ENCODE measurements at regions not wholly inside any gene's neighbourhood (a gene's known extent, or its start where the extent isn't known, plus 50 kb on each side); places are given as distances from the start of the nearest gene placed in this dataset.

DNA sequence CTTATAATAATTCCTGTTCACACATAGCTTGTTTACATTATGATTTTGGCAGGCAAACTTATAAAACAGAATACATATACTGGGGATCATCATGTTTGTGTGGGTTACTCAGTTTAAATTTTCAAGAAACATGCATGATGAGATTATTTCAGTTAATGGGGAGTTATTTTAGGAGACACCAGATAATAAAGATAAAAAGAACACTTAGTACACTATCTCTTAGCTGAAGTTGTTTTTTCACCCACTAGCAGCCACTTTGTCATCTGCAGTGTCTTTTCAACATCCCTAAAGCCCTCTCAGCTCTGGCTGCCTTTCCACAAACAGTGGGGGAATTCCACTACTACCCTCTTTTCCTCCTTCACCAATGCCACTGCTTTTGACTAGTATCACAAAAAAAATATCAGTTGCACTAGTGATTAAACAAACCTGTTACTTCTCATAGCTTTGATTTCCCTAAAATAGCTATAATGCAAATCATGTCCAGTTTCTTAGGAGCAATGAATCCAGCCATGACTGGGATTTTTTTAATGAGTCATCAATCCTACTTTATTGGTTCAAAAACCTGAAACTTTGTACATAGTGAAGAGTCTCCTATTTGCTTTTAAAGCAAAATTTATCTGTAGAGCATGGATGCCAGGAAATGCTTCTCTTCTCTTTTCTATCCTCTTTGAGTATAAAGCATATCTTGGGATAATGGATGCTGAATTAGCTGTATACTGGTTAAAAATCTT lies 156.7 kb upstream of the TFPI start:
- intact Hi-C loops (cut with DNase I; ENCODE audit: low total_unique reads) = no loop called here
- TF ChIP-seq CTCF (IDR thresholded peaks at IDR 0.05) = no peak
- TF ChIP-seq POLR2A (IDR thresholded peaks at IDR 0.05) = no peak
- TF ChIP-seq POLR2AphosphoS5 (IDR thresholded peaks at IDR 0.05) = no peak

GRCh38 chr2:187715590-187715989 lies 161.4 kb upstream of the TFPI start:
- intact Hi-C loops (cut with DNase I; ENCODE audit: low total_unique reads) = no loop called here
- TF ChIP-seq EP300 (IDR thresholded peaks at IDR 0.05) (no peak), POLR2AphosphoS5 (IDR thresholded peaks at IDR 0.05) (no peak), POLR2A (IDR thresholded peaks at IDR 0.05) (no peak), CTCF (IDR thresholded peaks at IDR 0.05) (no peak)
- no peak overlapping the region for H3K27ac ChIP-seq
- H3K4me3 ChIP-seq = no peak overlapping the region
- H3K4me1 ChIP-seq = no peaks in the 10 kb centered on the region
- H3K36me3 ChIP-seq = no peaks in the 10 kb centered on the region
- no peak for DNase-seq
- H3K27me3 ChIP-seq = no peaks in the 10 kb centered on the region
- no peaks in the 10 kb centered on the region for H3K9me3 ChIP-seq

More for the DNA sequence above, 156.7 kb upstream of the TFPI start:
- H3K27ac ChIP-seq = no peak overlapping the region
- no peaks in the 10 kb centered on the region for H3K36me3 ChIP-seq
- H3K9me3 ChIP-seq = no peaks in the 10 kb centered on the region
- no peak overlapping the region for H3K4me3 ChIP-seq
- H3K4me1 ChIP-seq = no peaks in the 10 kb centered on the region
- no peak for DNase-seq
- H3K27me3 ChIP-seq = no peaks in the 10 kb centered on the region

DNA sequence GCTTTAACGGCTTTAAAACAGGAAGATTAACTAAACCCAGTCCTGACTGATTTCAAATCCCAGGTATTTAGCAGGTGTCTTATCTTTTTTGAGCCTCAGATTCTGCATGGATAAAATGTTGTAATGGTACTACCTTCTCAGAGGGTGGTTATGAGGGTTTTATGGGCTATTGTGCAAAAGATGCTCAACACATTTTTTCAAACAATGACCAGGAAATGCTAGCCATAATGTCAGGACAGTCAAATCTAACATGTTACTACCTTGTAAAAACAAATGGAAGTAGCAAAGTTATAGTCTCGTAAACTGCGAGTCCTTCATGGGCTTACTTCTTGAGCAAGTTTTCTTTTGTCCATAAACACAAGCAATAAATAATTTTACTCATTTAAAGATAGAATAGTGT lies 162.1 kb upstream of the TFPI start:
- TF ChIP-seq POLR2AphosphoS5 (IDR thresholded peaks at IDR 0.05) (no peak), EP300 (IDR thresholded peaks at IDR 0.05) (no peak), CTCF (IDR thresholded peaks at IDR 0.05) (no peak), POLR2A (IDR thresholded peaks at IDR 0.05) (no peak)
- Histone ChIP-seq H3K4me3 (no peak overlapping the region), H3K9me3 (no peaks in the 10 kb centered on the region), H3K4me1 (no peaks in the 10 kb centered on the region), H3K27ac (no peak overlapping the region), H3K36me3 (no peaks in the 10 kb centered on the region), H3K27me3 (no peaks in the 10 kb centered on the region)
- intact Hi-C loops (cut with DNase I; ENCODE audit: low total_unique reads) = no loop called here
- 90 to 95% (median 93%) methylated on average over 3 of the region's 3 CpGs for WGBS, 5 donors
- DNase-seq = no peak

GRCh38 chr2:187718092-187718491 lies 163.9 kb upstream of the TFPI start:
- no peak overlapping the region for H3K4me3 ChIP-seq
- no peak overlapping the region for H3K27ac ChIP-seq
- no peak for DNase-seq
- intact Hi-C loops (cut with DNase I; ENCODE audit: low total_unique reads) = no loop called here
- no peaks in the 10 kb centered on the region for H3K4me1 ChIP-seq
- no peaks in the 10 kb centered on the region for H3K9me3 ChIP-seq
- no peaks in the 10 kb centered on the region for H3K27me3 ChIP-seq
- 59 to 88% (median 72%) methylated on average over 1 of the region's 1 CpG for WGBS, 5 donors
- H3K36me3 ChIP-seq = no peaks in the 10 kb centered on the region
- TF ChIP-seq POLR2A (IDR thresholded peaks at IDR 0.05) = no peak
- TF ChIP-seq EP300 (IDR thresholded peaks at IDR 0.05) = no peak
- TF ChIP-seq CTCF (IDR thresholded peaks at IDR 0.05) = no peak
- TF ChIP-seq POLR2AphosphoS5 (IDR thresholded peaks at IDR 0.05) = no peak

Measured in stomach (tissue), 8 donors.